ENCODE measurements at regions not wholly inside any gene's neighbourhood (a gene's known extent, or its start where the extent isn't known, plus 50 kb on each side); places are given as distances from the start of the nearest gene placed in this dataset.

DNA sequence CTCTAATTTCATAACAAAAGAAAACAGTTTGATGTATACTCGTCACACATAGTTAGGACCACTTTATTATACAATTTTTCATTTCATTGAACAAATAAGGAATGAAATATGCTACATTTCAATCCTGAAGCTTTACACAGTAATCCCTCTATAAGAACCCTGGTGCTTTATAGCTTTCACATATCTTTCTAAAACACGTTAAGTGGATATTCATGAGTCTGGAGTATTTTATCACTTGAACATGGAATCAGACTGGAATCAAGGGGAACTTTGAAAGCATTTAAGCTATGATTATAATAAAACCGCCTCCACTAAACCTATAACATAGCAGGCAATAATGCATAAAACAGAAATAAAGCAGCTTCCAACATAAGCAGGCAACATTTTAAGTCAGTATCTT is 476.6 kb downstream of the COL11A1 start:
- no peak overlapping the region for H3K4me2 ChIP-seq
- ChIA-PET CTCF (no interaction called here), POLR2A (ENCODE audit: unreplicated experiment) (no interaction called here)
- DNase-seq = no peak
- no peaks in the 10 kb centered on the region for H3K9me3 ChIP-seq (ENCODE audit: insufficient read depth, low read depth)
- no peak overlapping the region for H2AFZ ChIP-seq
- H3K4me1 ChIP-seq (replicated peaks; ENCODE audit: insufficient read depth) = no peaks in the 10 kb centered on the region
- no TSS peak for BruUV-seq (replicated peaks)
- no peaks in the 10 kb centered on the region for H3K36me3 ChIP-seq (ENCODE audit: low read depth)
- H3K4me3 ChIP-seq = no peak overlapping the region
- no peaks in the 10 kb centered on the region for H3K79me2 ChIP-seq (ENCODE audit: low read depth)
- TF ChIP-seq, protein P1, sequence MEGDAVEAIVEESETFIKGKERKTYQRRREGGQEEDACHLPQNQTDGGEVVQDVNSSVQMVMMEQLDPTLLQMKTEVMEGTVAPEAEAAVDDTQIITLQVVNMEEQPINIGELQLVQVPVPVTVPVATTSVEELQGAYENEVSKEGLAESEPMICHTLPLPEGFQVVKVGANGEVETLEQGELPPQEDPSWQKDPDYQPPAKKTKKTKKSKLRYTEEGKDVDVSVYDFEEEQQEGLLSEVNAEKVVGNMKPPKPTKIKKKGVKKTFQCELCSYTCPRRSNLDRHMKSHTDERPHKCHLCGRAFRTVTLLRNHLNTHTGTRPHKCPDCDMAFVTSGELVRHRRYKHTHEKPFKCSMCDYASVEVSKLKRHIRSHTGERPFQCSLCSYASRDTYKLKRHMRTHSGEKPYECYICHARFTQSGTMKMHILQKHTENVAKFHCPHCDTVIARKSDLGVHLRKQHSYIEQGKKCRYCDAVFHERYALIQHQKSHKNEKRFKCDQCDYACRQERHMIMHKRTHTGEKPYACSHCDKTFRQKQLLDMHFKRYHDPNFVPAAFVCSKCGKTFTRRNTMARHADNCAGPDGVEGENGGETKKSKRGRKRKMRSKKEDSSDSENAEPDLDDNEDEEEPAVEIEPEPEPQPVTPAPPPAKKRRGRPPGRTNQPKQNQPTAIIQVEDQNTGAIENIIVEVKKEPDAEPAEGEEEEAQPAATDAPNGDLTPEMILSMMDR (conservative IDR thresholded peaks at IDR 0.05) = no peak
- TF ChIP-seq EZH2 (IDR thresholded peaks at IDR 0.05; ENCODE audit: low read depth) = no peak
- intact Hi-C loops (cut with micrococcal nuclease; ENCODE audit: unreplicated experiment) = no loop called here
- no peaks in the 10 kb centered on the region for H4K20me1 ChIP-seq (ENCODE audit: insufficient read depth)
- no peaks in the 10 kb centered on the region for H3K27me3 ChIP-seq (ENCODE audit: insufficient read depth, low read depth)
- H3K27ac ChIP-seq = no peak overlapping the region
- no peaks in the 10 kb centered on the region for H3K9me2 ChIP-seq (ENCODE audit: insufficient read depth)
- no peaks in the 10 kb centered on the region for H3F3A ChIP-seq (ENCODE audit: insufficient read depth, low read depth)

DNA sequence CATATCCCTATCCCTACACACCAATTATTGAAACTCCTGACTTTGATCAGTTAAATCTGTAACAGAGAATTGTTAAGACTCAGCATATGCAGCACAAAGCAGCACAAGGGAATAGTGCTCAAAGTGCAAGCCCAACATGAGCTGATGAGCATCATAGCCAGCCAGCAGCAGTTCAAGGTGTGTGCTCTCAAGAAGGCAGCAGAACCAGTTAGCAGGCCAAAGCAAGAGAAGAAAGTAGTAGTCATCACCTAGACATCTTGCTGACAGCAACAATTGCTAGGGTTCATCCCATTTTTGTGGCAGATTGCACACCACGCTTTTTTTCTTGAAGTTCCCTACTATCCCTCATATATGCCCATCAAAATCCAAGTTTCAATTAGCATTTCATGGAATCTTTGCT is 478.3 kb downstream of the COL11A1 start:
- no peak overlapping the region for H3K4me2 ChIP-seq
- H3K4me1 ChIP-seq (replicated peaks; ENCODE audit: insufficient read depth) = no peaks in the 10 kb centered on the region
- CTCF ChIA-PET = no interaction called here
- no peak overlapping the region for H3K27ac ChIP-seq
- H3K4me3 ChIP-seq = no peak overlapping the region
- BruUV-seq (replicated peaks) = no TSS peak
- H3K79me2 ChIP-seq (ENCODE audit: low read depth) = no peaks in the 10 kb centered on the region
- no peaks in the 10 kb centered on the region for H3F3A ChIP-seq (ENCODE audit: insufficient read depth, low read depth)
- no peak overlapping the region for H2AFZ ChIP-seq
- TF ChIP-seq, protein P1 (conservative IDR thresholded peaks at IDR 0.05) = no peak
- TF ChIP-seq EZH2 (IDR thresholded peaks at IDR 0.05; ENCODE audit: low read depth) = no peak
- no peak for DNase-seq
- H3K9me2 ChIP-seq (ENCODE audit: insufficient read depth) = no peaks in the 10 kb centered on the region
- no peaks in the 10 kb centered on the region for H3K36me3 ChIP-seq (ENCODE audit: low read depth)
- POLR2A ChIA-PET (ENCODE audit: unreplicated experiment) = no interaction called here
- no peaks in the 10 kb centered on the region for H4K20me1 ChIP-seq (ENCODE audit: insufficient read depth)
- no peaks in the 10 kb centered on the region for H3K27me3 ChIP-seq (ENCODE audit: insufficient read depth, low read depth)
- intact Hi-C loops (cut with micrococcal nuclease; ENCODE audit: unreplicated experiment) = no loop called here
- no peaks in the 10 kb centered on the region for H3K9me3 ChIP-seq (ENCODE audit: insufficient read depth, low read depth)

DNA sequence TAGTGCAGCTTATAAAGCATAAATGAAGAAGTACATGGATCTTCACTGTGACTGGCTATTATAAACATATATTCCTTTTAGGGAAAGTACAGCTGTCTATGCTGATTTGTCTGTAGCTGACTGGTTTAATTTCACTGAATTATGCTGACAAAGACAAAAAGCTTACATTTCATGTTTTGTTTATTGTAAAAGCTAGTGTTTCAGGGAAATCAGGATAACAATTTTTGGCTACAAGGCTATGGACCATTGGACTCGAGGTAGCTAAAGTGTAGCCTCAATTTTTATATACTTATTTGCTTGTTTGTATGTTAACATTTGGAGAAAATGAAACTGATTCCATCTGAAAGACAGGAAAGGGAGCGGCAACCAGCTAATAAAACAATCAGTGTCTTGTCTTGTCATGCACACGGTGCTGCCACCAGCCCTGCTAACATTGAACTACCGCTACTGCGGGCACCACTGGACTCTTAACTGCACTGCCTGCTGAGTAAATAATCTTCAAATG is 480.2 kb downstream of the COL11A1 start:
- no peaks in the 10 kb centered on the region for H3K4me1 ChIP-seq (replicated peaks; ENCODE audit: insufficient read depth)
- intact Hi-C loops (cut with micrococcal nuclease; ENCODE audit: unreplicated experiment) = no loop called here
- ChIA-PET POLR2A (ENCODE audit: unreplicated experiment) (no interaction called here), CTCF (interaction anchor here (0.6 kb wide), 1 partner anchor 31 kb away, joined by 3 read pairs; no protein-coding TSS in a partner anchor)
- no peak for DNase-seq
- no peaks in the 10 kb centered on the region for H3K27me3 ChIP-seq (ENCODE audit: insufficient read depth, low read depth)
- no peaks in the 10 kb centered on the region for H3K9me3 ChIP-seq (ENCODE audit: insufficient read depth, low read depth)
- H3K4me3 ChIP-seq = no peak overlapping the region
- H3K9me2 ChIP-seq (ENCODE audit: insufficient read depth) = no peaks in the 10 kb centered on the region
- no peaks in the 10 kb centered on the region for H4K20me1 ChIP-seq (ENCODE audit: insufficient read depth)
- BruUV-seq (replicated peaks) = no TSS peak
- TF ChIP-seq, protein P1 (conservative IDR thresholded peaks at IDR 0.05) = no peak
- no peak for TF ChIP-seq EZH2 (IDR thresholded peaks at IDR 0.05; ENCODE audit: low read depth)
- H3K36me3 ChIP-seq (ENCODE audit: low read depth) = no peaks in the 10 kb centered on the region
- H2AFZ ChIP-seq = 0 out of 2 replicates have a peak overlapping the region, but pooled peaks have one; percentile 9
- H3K27ac ChIP-seq = no peak overlapping the region
- no peaks in the 10 kb centered on the region for H3F3A ChIP-seq (ENCODE audit: insufficient read depth, low read depth)
- no peaks in the 10 kb centered on the region for H3K79me2 ChIP-seq (ENCODE audit: low read depth)
- no peak overlapping the region for H3K4me2 ChIP-seq

Data from PC-9 (cell line).